22Rv1 (cell line): ENCODE measurements at regions not wholly inside any gene's neighbourhood (a gene's known extent, or its start where the extent isn't known, plus 50 kb on each side); places are given as distances from the start of the nearest gene placed in this dataset.

Experiments used
- H3K27ac ChIP-seq: fragments of 450-650 bp; 2 replicates; pipeline ENCODE4 v1.5.1; 2017
- CTCF ChIP-seq: fragments of 450-650 bp; IDR thresholded peaks from 2 replicates; pipeline ENCODE4 v1.5.1; 2017; ENCODE audit warnings: mild to moderate bottlenecking
- ZFX ChIP-seq: fragments of 450-650 bp; IDR thresholded peaks from 2 replicates; pipeline ENCODE4 v1.6.1; 2017; ENCODE audit warnings: antibody characterized with exemption, borderline replicate concordance

- H3K27ac ChIP-seq: no peak overlapping the region
- TF ChIP-seq CTCF (no peak), ZFX (no peak)
Observed at GRCh38 chr3:181565416-181565815, 146.3 kb upstream of the SOX2 start.

DNA sequence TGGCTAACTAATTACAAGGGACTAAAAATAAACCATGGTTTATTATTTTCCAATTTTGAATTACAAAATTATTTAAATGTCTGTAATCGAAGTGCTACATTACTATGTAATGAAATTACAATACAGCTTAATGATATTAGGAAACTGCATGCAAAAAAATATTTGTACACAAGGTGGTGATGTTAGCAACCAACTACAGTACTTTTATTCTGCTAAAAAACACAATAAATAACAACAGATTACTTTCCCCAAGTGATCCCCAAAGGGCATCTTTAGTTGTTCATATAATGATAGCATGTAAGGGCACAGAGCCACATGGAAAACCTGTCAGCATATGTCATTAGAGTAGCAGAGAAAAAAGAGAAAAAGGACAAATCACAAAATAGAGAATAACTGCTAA, 147.5 kb upstream of the SOX2 start:
- H3K27ac ChIP-seq: no peak overlapping the region
- no peak for TF ChIP-seq ZFX
- no peak for TF ChIP-seq CTCF

DNA sequence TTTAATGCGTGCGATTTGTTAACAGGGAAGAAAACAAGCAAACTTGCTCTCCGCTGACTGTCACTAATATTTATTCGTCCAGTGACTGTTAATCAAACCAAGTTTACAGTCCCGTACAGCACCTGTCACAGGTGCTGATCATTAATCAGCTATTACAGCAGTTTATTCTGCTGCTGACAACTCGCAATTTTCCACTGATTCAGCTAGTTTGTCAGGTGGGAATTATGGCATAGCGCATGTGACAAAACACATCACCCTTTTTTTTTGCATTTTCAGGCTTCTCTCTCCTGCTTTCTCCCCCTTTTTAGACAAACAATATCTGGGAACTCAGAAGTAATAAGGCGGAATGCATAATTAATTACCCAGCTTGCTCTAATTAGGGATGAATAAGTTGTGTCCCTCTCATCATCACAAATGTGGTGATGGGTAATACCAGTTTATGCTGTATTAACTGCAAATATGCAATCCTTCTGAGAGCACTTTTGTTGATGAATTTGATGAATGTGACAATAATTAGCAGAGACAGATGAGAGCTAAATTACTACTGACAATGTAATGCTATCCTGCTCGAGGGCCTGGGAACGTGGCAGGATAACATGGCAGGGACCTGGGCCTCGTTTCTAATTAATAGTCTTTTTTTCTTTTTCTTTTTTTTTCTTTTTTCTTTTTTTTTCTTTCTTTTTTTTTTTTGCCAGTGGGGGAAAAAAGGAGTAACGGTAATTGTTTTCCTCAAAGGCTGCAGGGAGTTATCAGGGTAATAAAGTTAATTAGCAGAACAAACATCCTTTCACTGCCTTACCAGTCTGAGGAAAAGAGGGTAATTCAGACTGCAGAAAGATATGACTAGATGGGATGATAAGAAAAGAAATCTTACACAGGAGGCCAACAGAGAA, 150.3 kb upstream of the SOX2 start:
- no peak for TF ChIP-seq ZFX
- TF ChIP-seq CTCF: no peak
- H3K27ac ChIP-seq: no peak overlapping the region

DNA sequence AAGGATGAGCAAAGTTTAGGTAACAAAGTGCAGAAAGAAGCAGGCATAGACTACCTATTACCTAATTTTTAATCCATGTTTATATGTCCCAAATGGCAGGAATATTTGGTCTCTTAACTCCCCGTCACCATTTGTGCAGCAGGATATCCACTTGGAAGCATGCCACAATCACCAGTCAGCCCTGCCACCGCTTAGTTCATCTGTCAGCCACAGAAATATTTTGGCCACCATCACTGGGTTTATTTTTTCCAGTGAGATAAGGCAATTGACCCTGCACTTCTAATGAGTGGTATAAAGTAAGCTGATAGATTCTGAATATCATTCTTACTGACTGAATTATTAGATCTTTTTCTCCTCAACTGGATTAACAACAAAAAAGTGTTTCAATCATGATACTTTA, 152.9 kb upstream of the SOX2 start:
- no peak for TF ChIP-seq CTCF
- TF ChIP-seq ZFX: no peak
- no peak overlapping the region for H3K27ac ChIP-seq

DNA sequence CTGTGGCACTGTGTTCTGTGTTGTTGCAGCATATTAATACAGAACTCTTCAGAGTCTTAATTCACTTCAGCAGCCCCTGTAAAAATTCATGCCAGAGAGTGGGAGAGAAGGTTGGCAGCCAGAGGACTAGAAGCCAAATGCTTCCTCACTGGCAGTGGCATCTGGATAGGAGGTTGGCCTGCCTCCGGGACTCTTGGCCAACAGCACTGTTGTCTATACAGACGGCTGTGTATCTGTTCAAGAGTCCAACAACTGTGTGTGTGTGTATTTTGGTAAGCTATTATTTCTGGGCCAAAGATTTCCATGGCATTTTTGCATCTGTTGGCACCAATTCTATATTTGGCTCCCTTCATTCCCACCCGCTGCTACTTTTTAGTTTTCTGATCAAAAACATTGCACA, 156.0 kb upstream of the SOX2 start:
- TF ChIP-seq ZFX (no peak), CTCF (no peak)
- H3K27ac ChIP-seq: no peak overlapping the region

DNA sequence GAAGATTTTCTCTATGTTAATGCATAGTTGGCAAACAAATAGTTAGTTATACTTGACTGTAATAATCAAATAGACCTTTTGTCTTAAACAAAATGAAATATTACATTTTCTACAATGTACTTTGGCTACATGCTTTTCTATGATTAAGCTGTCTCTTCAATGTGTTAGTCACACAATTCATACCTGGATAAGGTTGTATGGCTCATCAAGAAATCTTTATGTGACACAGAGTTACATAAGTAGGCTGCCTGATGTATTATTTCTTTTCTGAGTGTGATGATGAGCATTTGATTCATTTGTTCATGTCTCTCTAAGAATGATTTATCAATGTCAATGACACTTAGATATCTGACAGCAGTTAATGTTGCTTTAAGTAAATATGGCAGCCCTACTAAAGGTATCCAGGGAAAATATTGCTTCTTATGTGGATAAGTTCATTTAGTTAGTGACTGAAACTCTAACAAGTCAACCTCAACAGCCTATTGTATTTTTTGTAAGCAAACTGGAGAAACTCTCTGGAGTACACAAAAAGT, 157.4 kb upstream of the SOX2 start:
- TF ChIP-seq ZFX: no peak
- TF ChIP-seq CTCF: no peak
- no peak overlapping the region for H3K27ac ChIP-seq

DNA sequence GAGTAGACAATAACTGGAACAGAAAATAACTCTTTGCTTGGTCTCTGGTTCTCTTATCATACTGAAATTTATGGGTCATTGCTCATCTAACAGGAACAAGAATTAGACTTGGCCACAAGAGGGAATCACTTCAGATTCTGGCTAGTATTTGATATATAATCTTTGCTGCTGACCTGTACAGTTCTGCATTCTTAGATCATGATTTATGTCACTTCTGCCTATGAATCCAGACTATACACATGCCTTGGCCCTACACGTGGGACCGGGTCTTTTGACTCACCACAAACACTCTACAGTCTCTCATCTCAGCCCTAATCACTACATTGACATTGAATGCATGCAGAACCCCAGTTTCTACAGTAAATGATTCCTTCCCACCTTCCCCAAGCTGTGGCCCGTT, 162.5 kb upstream of the SOX2 start:
- H3K27ac ChIP-seq: no peak overlapping the region
- no peak for TF ChIP-seq ZFX
- no peak for TF ChIP-seq CTCF
